Prostate gland (tissue), 2 donors: ENCODE measurements at regions not wholly inside any gene's neighbourhood (a gene's known extent, or its start where the extent isn't known, plus 50 kb on each side); places are given as distances from the start of the nearest gene placed in this dataset.

Experiments
- POLR2A ChIP-seq: fragments of 450-650 bp; IDR thresholded peaks from one replicate; pipeline ENCODE4 v1.6.1; 2016; ENCODE audit warnings: antibody characterized with exemption, mild to moderate bottlenecking
- POLR2AphosphoS5 ChIP-seq: sonication (generic); formaldehyde crosslinking; IDR thresholded peaks from one replicate; pipeline ENCODE4 v1.6.1; 2017; ENCODE audit warnings: antibody characterized with exemption
- TF ChIP-seq, protein P1 (sequence below), 4 experiments: fragments of 200-600 bp in 2 of 4; fragments of 450-650 bp in 2 of 4; sonication (generic) in 2 of 4; IDR thresholded peaks; 1 replicate in 3 of 4; 2 replicates in 1 of 4; pipeline ENCODE4 v1.5.1; 2016 to 2019; ENCODE audit warnings: antibody characterized with exemption in 4 of 4, mild to moderate bottlenecking in 2 of 4, moderate library complexity in 2 of 4

DNA sequence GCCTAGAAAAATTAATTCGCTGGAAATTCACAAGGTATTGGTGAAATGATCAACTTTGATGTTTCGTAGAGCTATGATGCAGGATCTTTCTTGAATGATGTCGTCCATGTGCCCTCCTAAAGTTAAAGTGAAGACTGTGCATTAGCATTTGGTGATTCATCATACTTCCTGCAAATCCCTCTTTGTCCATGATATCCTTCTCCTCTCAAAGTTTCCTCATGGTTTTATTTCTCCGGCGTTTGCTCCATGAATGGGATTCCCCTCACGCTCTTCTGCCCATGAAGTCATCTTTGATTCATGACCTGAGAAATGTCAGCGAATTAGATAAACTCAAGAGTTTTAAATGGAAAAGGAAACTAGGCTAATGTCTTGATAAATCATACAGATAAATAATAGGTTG is 372.7 kb downstream of the PSAT1 start:
- TF ChIP-seq POLR2A (no peak), POLR2AphosphoS5 (no peak)
- TF ChIP-seq, protein P1, sequence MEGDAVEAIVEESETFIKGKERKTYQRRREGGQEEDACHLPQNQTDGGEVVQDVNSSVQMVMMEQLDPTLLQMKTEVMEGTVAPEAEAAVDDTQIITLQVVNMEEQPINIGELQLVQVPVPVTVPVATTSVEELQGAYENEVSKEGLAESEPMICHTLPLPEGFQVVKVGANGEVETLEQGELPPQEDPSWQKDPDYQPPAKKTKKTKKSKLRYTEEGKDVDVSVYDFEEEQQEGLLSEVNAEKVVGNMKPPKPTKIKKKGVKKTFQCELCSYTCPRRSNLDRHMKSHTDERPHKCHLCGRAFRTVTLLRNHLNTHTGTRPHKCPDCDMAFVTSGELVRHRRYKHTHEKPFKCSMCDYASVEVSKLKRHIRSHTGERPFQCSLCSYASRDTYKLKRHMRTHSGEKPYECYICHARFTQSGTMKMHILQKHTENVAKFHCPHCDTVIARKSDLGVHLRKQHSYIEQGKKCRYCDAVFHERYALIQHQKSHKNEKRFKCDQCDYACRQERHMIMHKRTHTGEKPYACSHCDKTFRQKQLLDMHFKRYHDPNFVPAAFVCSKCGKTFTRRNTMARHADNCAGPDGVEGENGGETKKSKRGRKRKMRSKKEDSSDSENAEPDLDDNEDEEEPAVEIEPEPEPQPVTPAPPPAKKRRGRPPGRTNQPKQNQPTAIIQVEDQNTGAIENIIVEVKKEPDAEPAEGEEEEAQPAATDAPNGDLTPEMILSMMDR (IDR thresholded peaks at IDR 0.05) = no peak
